Stomach (tissue), 4 donors: ENCODE measurements at regions not wholly inside any gene's neighbourhood (a gene's known extent, or its start where the extent isn't known, plus 50 kb on each side); places are given as distances from the start of the nearest gene placed in this dataset.

Source experiments
- EP300 ChIP-seq: sonication (generic); formaldehyde crosslinking; IDR thresholded peaks from one replicate; pipeline ENCODE4 v1.6.1; 2017; ENCODE audit warnings: antibody characterized with exemption
- POLR2A ChIP-seq, 4 donors: fragments of 450-650 bp; IDR thresholded peaks; one replicate each; pipeline ENCODE4 v1.6.1; 2016; ENCODE audit warnings: antibody characterized with exemption in 4 of 4, control low read depth in 2 of 4, mild to moderate bottlenecking in 1 of 4, moderate library complexity in 1 of 4
- POLR2AphosphoS5 ChIP-seq, 3 donors: sonication (generic); formaldehyde crosslinking; IDR thresholded peaks; one replicate each; pipeline ENCODE4 v1.6.1; 2016; ENCODE audit warnings: antibody characterized with exemption in 3 of 3
- TF ChIP-seq, protein P1 (sequence below), 7 experiments: fragments of 450-650 bp in 4 of 7; fragments of 200-600 bp in 3 of 7; sonication (generic) in 3 of 7; IDR thresholded peaks; one replicate each; pipeline ENCODE4 v1.5.1; 2016 to 2019; ENCODE audit warnings: antibody characterized with exemption in 7 of 7, control low read depth in 2 of 7, mild to moderate bottlenecking in 1 of 7

DNA sequence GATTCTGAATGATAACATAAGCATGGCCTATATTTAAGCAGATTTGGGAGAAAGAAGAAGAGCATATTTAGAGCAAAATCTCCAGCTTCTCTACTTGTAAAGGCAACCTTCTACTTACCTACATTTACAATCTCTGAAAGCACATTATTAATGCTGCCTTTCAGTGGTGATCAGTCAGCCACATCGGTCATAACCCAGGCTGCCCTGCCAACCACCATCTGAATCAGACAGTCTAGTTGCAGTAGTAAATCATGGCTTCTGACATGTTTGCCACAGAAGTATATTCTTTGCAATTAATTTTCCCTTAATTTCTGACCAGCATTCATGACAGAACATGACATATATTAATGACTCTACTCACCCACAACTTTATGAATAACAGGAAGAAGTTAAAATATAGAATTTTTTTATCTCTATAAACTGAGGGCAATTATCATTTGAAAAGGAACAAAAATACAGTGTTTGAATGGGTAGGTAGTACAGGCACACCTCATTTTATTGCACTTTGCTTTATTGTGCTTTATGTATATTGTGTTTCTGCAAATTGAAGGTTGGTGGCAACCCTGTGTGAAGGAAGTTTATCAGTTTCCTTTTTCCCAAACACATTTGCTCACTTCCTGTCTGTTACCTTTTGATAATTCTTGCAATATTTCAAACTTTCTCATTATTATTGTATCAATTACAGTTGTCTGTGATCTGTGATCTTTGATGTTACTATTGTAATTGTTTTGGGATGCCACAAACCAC, 531.6 kb upstream of the CHAC2 start:
- TF ChIP-seq EP300 (no peak), POLR2AphosphoS5 (IDR thresholded peaks at IDR 0.05) (no peak), POLR2A (IDR thresholded peaks at IDR 0.05) (no peak)
- TF ChIP-seq, protein P1, sequence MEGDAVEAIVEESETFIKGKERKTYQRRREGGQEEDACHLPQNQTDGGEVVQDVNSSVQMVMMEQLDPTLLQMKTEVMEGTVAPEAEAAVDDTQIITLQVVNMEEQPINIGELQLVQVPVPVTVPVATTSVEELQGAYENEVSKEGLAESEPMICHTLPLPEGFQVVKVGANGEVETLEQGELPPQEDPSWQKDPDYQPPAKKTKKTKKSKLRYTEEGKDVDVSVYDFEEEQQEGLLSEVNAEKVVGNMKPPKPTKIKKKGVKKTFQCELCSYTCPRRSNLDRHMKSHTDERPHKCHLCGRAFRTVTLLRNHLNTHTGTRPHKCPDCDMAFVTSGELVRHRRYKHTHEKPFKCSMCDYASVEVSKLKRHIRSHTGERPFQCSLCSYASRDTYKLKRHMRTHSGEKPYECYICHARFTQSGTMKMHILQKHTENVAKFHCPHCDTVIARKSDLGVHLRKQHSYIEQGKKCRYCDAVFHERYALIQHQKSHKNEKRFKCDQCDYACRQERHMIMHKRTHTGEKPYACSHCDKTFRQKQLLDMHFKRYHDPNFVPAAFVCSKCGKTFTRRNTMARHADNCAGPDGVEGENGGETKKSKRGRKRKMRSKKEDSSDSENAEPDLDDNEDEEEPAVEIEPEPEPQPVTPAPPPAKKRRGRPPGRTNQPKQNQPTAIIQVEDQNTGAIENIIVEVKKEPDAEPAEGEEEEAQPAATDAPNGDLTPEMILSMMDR (IDR thresholded peaks at IDR 0.05): no peak
